ENCODE measurements at regions not wholly inside any gene's neighbourhood (a gene's known extent, or its start where the extent isn't known, plus 50 kb on each side); places are given as distances from the start of the nearest gene placed in this dataset.

DNA sequence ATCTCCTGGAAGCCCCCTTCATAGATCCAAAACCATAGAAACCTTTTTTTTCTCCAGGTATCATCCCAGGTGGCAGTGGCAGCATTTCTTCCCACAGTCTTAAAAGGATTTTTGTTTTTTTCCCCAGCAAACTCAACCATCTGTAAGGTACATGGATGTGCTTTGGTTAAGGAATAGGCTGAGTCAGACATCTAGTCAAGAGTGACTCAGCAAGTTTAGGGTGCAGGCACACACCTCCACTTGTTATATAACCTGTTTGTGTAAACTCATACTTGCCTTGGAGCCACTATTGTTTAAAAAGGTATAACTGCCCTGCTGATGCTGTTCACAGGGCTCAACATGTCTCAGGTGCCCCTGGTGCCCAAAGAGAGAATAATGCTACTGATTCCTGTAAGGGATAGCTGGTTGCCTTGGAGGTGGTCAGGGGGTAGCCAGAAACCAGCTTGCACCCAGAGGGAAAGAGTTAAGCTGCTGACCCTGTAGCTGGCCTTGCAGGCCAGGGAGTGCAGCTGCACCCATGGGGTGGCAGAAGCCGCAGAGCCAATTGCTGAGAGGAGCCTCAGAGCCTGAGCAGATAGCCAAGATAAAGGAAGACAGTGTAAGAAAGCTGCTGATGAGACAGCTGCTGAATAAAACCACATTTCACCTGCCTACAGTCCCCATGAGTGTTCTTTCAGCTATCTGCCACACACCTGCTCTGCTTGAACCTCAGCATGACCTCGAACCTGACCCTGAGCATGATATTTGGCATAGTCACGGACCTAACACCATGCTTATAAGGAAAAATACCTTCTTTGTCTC is 1726.1 kb upstream of the RAG2 start:
- no peak for FAIRE-seq
- ChIA-PET RAD21 (ENCODE audit: unreplicated experiment) (no interaction called here), POLR2A (no interaction called here), SMC1A (ENCODE audit: uncharacterized antibody, unreplicated experiment) (interaction anchor here (0.5 kb wide), 1 partner anchor 24 kb away, joined by 3 read pairs; no protein-coding TSS in a partner anchor), CTCF (interaction anchor here (1.2 kb wide), 1 partner anchor 10 kb away, joined by 4 read pairs; no protein-coding TSS in a partner anchor)
- intact Hi-C loops (cut with micrococcal nuclease; ENCODE audit: unreplicated experiment) (no loop called here), in situ Hi-C loops (cut with MboI) (no loop called here)
- no peak for DNase-seq (ENCODE audit: low read depth, low spot score)
- Histone ChIP-seq H3K4me3 (no peak overlapping the region), H3K79me2 (ENCODE audit: control insufficient read depth, insufficient read depth, low read length) (no peaks in the 10 kb centered on the region), H3K9ac (ENCODE audit: control insufficient read depth, insufficient read depth, low read length) (no peak overlapping the region), H3K27me3 (replicated peaks in 1 of 2; ENCODE audit: control insufficient read depth in 2 of 2, insufficient read depth in 2 of 2, low read length in 1 of 2) (no peaks in the 10 kb centered on the region), H3K4me2 (ENCODE audit: control insufficient read depth, insufficient read depth) (no peak overlapping the region), H3K27ac (ENCODE audit: control insufficient read depth, insufficient read depth) (no peak overlapping the region), H3K9me3 (replicated peaks; ENCODE audit: control insufficient read depth, insufficient read depth, low read length) (no peaks in the 10 kb centered on the region), H4K20me1 (ENCODE audit: control insufficient read depth, insufficient read depth) (no peaks in the 10 kb centered on the region), H3K36me3 (ENCODE audit: control insufficient read depth in 2 of 2, insufficient read depth in 2 of 2, low read length in 1 of 2) (no peaks in the 10 kb centered on the region), H2AFZ (ENCODE audit: control insufficient read depth, low read depth, low read length) (no peak overlapping the region), H3K4me1 (ENCODE audit: control insufficient read depth, insufficient read depth, low read length) (no peaks in the 10 kb centered on the region)
- BruUV-seq (replicated peaks), result no TSS peak
- TF ChIP-seq FOXK2 (IDR thresholded peaks at IDR 0.05) (no peak), NFXL1 (IDR thresholded peaks at IDR 0.05; ENCODE audit: borderline replicate concordance) (no peak), MTA2 (IDR thresholded peaks at IDR 0.05; ENCODE audit: low read depth) (no peak), CBFB (IDR thresholded peaks at IDR 0.05; ENCODE audit: low read depth) (no peak), MXI1 (IDR thresholded peaks at IDR 0.05; ENCODE audit: low read depth, low read length) (no peak), SP1 (IDR thresholded peaks at IDR 0.05; ENCODE audit: low read depth, low read length) (no peak), ATF2 (IDR thresholded peaks at IDR 0.05; ENCODE audit: low read length) (no peak), SMAD5 (IDR thresholded peaks at IDR 0.05; ENCODE audit: low read depth) (no peak), STAT1 (conservative IDR thresholded peaks at IDR 0.05) (no peak), CBX3 (IDR thresholded peaks at IDR 0.05; ENCODE audit: borderline replicate concordance, low read depth) (no peak), MEF2B (IDR thresholded peaks at IDR 0.05; ENCODE audit: partially characterized antibody, poor library complexity, severe bottlenecking) (no peak), SREBF2 (IDR thresholded peaks at IDR 0.05; ENCODE audit: low read length) (no peak), TARDBP (IDR thresholded peaks at IDR 0.05; ENCODE audit: borderline replicate concordance) (no peak), CHD2 (IDR thresholded peaks at IDR 0.05; ENCODE audit: borderline replicate concordance, low read depth, low read length) (no peak), WRNIP1 (IDR thresholded peaks at IDR 0.05; ENCODE audit: borderline replicate concordance, low read depth, low read length) (no peak), RBBP5 (conservative IDR thresholded peaks at IDR 0.05) (no peak), TAF1 (IDR thresholded peaks at IDR 0.05; ENCODE audit: borderline replicate concordance, low read depth, low read length) (no peak)
- TF ChIP-seq, protein P1, sequence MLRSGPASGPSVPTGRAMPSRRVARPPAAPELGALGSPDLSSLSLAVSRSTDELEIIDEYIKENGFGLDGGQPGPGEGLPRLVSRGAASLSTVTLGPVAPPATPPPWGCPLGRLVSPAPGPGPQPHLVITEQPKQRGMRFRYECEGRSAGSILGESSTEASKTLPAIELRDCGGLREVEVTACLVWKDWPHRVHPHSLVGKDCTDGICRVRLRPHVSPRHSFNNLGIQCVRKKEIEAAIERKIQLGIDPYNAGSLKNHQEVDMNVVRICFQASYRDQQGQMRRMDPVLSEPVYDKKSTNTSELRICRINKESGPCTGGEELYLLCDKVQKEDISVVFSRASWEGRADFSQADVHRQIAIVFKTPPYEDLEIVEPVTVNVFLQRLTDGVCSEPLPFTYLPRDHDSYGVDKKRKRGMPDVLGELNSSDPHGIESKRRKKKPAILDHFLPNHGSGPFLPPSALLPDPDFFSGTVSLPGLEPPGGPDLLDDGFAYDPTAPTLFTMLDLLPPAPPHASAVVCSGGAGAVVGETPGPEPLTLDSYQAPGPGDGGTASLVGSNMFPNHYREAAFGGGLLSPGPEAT (IDR thresholded peaks at IDR 0.05; ENCODE audit: low read depth), result no peak
- TF ChIP-seq, protein P2, sequence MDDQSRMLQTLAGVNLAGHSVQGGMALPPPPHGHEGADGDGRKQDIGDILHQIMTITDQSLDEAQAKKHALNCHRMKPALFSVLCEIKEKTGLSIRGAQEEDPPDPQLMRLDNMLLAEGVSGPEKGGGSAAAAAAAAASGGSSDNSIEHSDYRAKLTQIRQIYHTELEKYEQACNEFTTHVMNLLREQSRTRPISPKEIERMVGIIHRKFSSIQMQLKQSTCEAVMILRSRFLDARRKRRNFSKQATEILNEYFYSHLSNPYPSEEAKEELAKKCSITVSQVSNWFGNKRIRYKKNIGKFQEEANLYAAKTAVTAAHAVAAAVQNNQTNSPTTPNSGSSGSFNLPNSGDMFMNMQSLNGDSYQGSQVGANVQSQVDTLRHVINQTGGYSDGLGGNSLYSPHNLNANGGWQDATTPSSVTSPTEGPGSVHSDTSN (IDR thresholded peaks at IDR 0.05; ENCODE audit: insufficient replicate concordance, low read depth, low read length), result no peak
- ATAC-seq, result no peak
- WGBS (ENCODE audit: insufficient coverage, insufficient replicate concordance, low lambda C conversion rate, missing lambda C conversion rate), result 0% methylated on average over 3 of the region's 3 CpGs

Data from GM12878 (cell line).